HEK293 (cell line): ENCODE measurements at regions not wholly inside any gene's neighbourhood (a gene's known extent, or its start where the extent isn't known, plus 50 kb on each side); places are given as distances from the start of the nearest gene placed in this dataset.

Experiments
- CTCF ChIA-PET: fragments of 350-600 bp; formaldehyde crosslinking; extraction: SDS; loops from one replicate; lab custom pipeline; 2021; ENCODE audit warnings: antibody characterized with exemption; lab: Yijun Ruan, JAX
- POLR2A ChIA-PET: fragments of 300-600 bp; formaldehyde crosslinking; extraction: SDS; loops from one replicate; lab custom pipeline; 2020; ENCODE audit warnings: antibody characterized with exemption, inconsistent platforms; lab: Yijun Ruan, JAX
- H3K27ac ChIP-seq: fragments of 200-500 bp; sonication (Bioruptor generic); 2 replicates; pipeline ENCODE4 v1.5.1; 2014; ENCODE audit warnings: low read depth, low read length, control low read depth, inconsistent platforms; ENCODE audit errors: extremely low read depth
- H3K36me3 ChIP-seq, 2 experiments: fragments of 200-500 bp in 1 of 2; sonication (Bioruptor generic) in 1 of 2; 1 replicate in 1 of 2; 2 replicates in 1 of 2; pipeline ENCODE4 v1.5.1; 2014 to 2017; ENCODE audit warnings: inconsistent platforms in 2 of 2, low read length in 2 of 2; ENCODE audit not compliant: control insufficient read depth in 2 of 2, insufficient read depth in 1 of 2
- H3K4me1 ChIP-seq: fragments of 200-500 bp; sonication (Bioruptor generic); 2 replicates; pipeline ENCODE4 v1.5.1; 2014; ENCODE audit warnings: mild to moderate bottlenecking, low read length, inconsistent platforms; ENCODE audit not compliant: control insufficient read depth, insufficient read depth
- H3K4me3 ChIP-seq: 2 replicates; pipeline ENCODE4 v1.5.1; 2011; ENCODE audit warnings: low read depth, mild to moderate bottlenecking, control low read depth, low read length, moderate library complexity
- H3K9me3 ChIP-seq: fragments of 200-500 bp; sonication (Bioruptor generic); 2 replicates; pipeline ENCODE4 v1.5.1; 2014; ENCODE audit warnings: low read depth, low read length, inconsistent platforms; ENCODE audit not compliant: control insufficient read depth, insufficient read depth
- CTCF ChIP-seq: fragments of 450-650 bp; formaldehyde crosslinking; IDR thresholded peaks from 2 replicates; pipeline ENCODE4 v1.5.1; 2016; ENCODE audit warnings: missing biosample characterization, missing genetic modification characterization
- KLF9 ChIP-seq: fragments of 450-650 bp; formaldehyde crosslinking; IDR thresholded peaks from 2 replicates; pipeline ENCODE4 v1.5.1; 2016; ENCODE audit warnings: missing biosample characterization, missing genetic modification characterization, low read depth
- PRDM2 ChIP-seq: fragments of 450-650 bp; formaldehyde crosslinking; IDR thresholded peaks from 2 replicates; pipeline ENCODE4 v1.5.1; 2016; ENCODE audit warnings: missing biosample characterization, missing genetic modification characterization, borderline replicate concordance
- PRDM6 ChIP-seq: fragments of 450-650 bp; formaldehyde crosslinking; IDR thresholded peaks from 2 replicates; pipeline ENCODE4 v1.5.1; 2017; ENCODE audit warnings: missing biosample characterization, missing genetic modification characterization
- SCRT1 ChIP-seq: fragments of 450-650 bp; formaldehyde crosslinking; IDR thresholded peaks from 2 replicates; pipeline ENCODE4 v1.5.1; 2016; ENCODE audit warnings: missing biosample characterization, missing genetic modification characterization, borderline replicate concordance
- YY2 ChIP-seq: fragments of 450-650 bp; formaldehyde crosslinking; IDR thresholded peaks from 2 replicates; pipeline ENCODE4 v1.5.1; 2016; ENCODE audit warnings: missing biosample characterization, missing genetic modification characterization
- ZFP41 ChIP-seq: fragments of 450-650 bp; formaldehyde crosslinking; IDR thresholded peaks from 2 replicates; pipeline ENCODE4 v1.5.1; 2016; ENCODE audit warnings: missing biosample characterization, missing genetic modification characterization, borderline replicate concordance
- ZNF112 ChIP-seq: fragments of 450-650 bp; formaldehyde crosslinking; IDR thresholded peaks from 2 replicates; pipeline ENCODE4 v1.5.0; 2017; ENCODE audit warnings: missing biosample characterization, missing genetic modification characterization
- ZNF175 ChIP-seq: fragments of 450-650 bp; formaldehyde crosslinking; IDR thresholded peaks from 2 replicates; pipeline ENCODE4 v1.5.1; 2016; ENCODE audit warnings: missing biosample characterization, missing genetic modification characterization
- ZNF23 ChIP-seq: fragments of 450-650 bp; formaldehyde crosslinking; IDR thresholded peaks from 2 replicates; pipeline ENCODE4 v1.5.1; 2016; ENCODE audit warnings: missing biosample characterization, missing genetic modification characterization, borderline replicate concordance
- ZNF37A ChIP-seq: fragments of 450-650 bp; IDR thresholded peaks from 2 replicates; pipeline ENCODE4 v1.5.1; 2018; ENCODE audit warnings: missing biosample characterization, missing genetic modification characterization
- ZNF48 ChIP-seq: fragments of 450-650 bp; formaldehyde crosslinking; IDR thresholded peaks from 2 replicates; pipeline ENCODE4 v1.5.1; 2016; ENCODE audit warnings: missing biosample characterization, missing genetic modification characterization
- ZNF488 ChIP-seq: fragments of 450-650 bp; formaldehyde crosslinking; IDR thresholded peaks from 2 replicates; pipeline ENCODE4 v1.5.1; 2016; ENCODE audit warnings: missing biosample characterization, missing genetic modification characterization
- ZNF621 ChIP-seq: fragments of 450-650 bp; formaldehyde crosslinking; IDR thresholded peaks from 2 replicates; pipeline ENCODE4 v1.5.1; 2017; ENCODE audit warnings: missing biosample characterization, missing genetic modification characterization
- ZNF768 ChIP-seq: fragments of 450-650 bp; formaldehyde crosslinking; IDR thresholded peaks from 2 replicates; pipeline ENCODE4 v1.5.1; 2018; ENCODE audit warnings: missing biosample characterization, mild to moderate bottlenecking, missing genetic modification characterization
- ZNF843 ChIP-seq: fragments of 450-650 bp; formaldehyde crosslinking; IDR thresholded peaks from 2 replicates; pipeline ENCODE4 v1.5.1; 2016; ENCODE audit warnings: missing biosample characterization, missing genetic modification characterization

GRCh38 chr7:121766676-121767075 lies 106.3 kb upstream of the PTPRZ1 start (continued):
- TF ChIP-seq ZNF112 (no peak), ZFP41 (tag by site-specific recombination) (no peak), ZNF843 (tag by site-specific recombination) (no peak), YY2 (tag by site-specific recombination) (no peak)

GRCh38 chr7:121761399-121761798 lies 111.6 kb upstream of the PTPRZ1 start:
- H3K36me3 ChIP-seq: no peaks in the 10 kb centered on the region
- POLR2A ChIA-PET: no interaction called here
- no peaks in the 10 kb centered on the region for H3K9me3 ChIP-seq
- H3K4me3 ChIP-seq: no peak overlapping the region
- TF ChIP-seq CTCF: no peak
- H3K27ac ChIP-seq: no peak overlapping the region
- H3K4me1 ChIP-seq: no peaks in the 10 kb centered on the region
- CTCF ChIA-PET: no interaction called here

- ChIA-PET POLR2A (no interaction called here), CTCF (interaction anchor here (0.6 to 2.7 kb wide), 2 partner anchors 151 to 238 kb away, joined by 3 to 11 read pairs; no protein-coding TSS in a partner anchor)
- H3K4me1 ChIP-seq: no peaks in the 10 kb centered on the region
- H3K36me3 ChIP-seq: no peaks in the 10 kb centered on the region
- no peaks in the 10 kb centered on the region for H3K9me3 ChIP-seq
- no peak overlapping the region for H3K27ac ChIP-seq
- no peak overlapping the region for H3K4me3 ChIP-seq
- TF ChIP-seq PRDM2 (tag by site-specific recombination): no peak
- TF ChIP-seq PRDM6 (tag by site-specific recombination): no peak
- no peak for TF ChIP-seq ZNF621 (tag by site-specific recombination)
- TF ChIP-seq ZNF488: no peak
- no peak for TF ChIP-seq ZNF48 (tag by site-specific recombination)
- no peak for TF ChIP-seq ZNF175 (tag by site-specific recombination)
- no peak for TF ChIP-seq ZNF23 (tag by site-specific recombination)
- TF ChIP-seq KLF9 (tag by site-specific recombination): no peak
- TF ChIP-seq ZNF768 (tag by site-specific recombination): no peak
- no peak for TF ChIP-seq SCRT1 (tag by site-specific recombination)
- TF ChIP-seq ZNF37A: no peak
These were observed 117.0 kb upstream of the PTPRZ1 start for GRCh38 chr7:121755818-121756552.
